HEK293T (cell line): ENCODE measurements at regions not wholly inside any gene's neighbourhood (a gene's known extent, or its start where the extent isn't known, plus 50 kb on each side); places are given as distances from the start of the nearest gene placed in this dataset.

Source experiments
- BHLHE40 ChIP-seq: fragments of 450-650 bp; IDR thresholded peaks from 2 replicates; pipeline ENCODE4 v1.6.1; 2016; ENCODE audit warnings: mild to moderate bottlenecking, moderate library complexity, borderline replicate concordance
- CTBP1 ChIP-seq: fragments of 450-650 bp; IDR thresholded peaks from 2 replicates; pipeline ENCODE4 v1.6.1; 2016; ENCODE audit warnings: borderline replicate concordance
- ELF4 ChIP-seq: fragments of 450-650 bp; IDR thresholded peaks from 2 replicates; pipeline ENCODE4 v1.6.1; 2017; ENCODE audit warnings: antibody characterized with exemption
- FOXA1 ChIP-seq: fragments of 450-650 bp; IDR thresholded peaks from 2 replicates; pipeline ENCODE4 v1.6.1; 2016; ENCODE audit warnings: mild to moderate bottlenecking
- FOXK2 ChIP-seq: fragments of 450-650 bp; IDR thresholded peaks from 2 replicates; pipeline ENCODE4 v1.6.1; 2016; ENCODE audit warnings: mild to moderate bottlenecking
- FOXM1 ChIP-seq: fragments of 450-650 bp; IDR thresholded peaks from 2 replicates; pipeline ENCODE4 v1.6.1; 2017; ENCODE audit warnings: mild to moderate bottlenecking, borderline replicate concordance
- HDGF ChIP-seq: fragments of 450-650 bp; IDR thresholded peaks from 2 replicates; pipeline ENCODE4 v1.6.1; 2017; ENCODE audit warnings: antibody characterized with exemption, borderline replicate concordance
- L3MBTL2 ChIP-seq: fragments of 450-650 bp; conservative IDR thresholded peaks from 2 replicates; pipeline ENCODE4 v1.6.1; 2016; ENCODE audit warnings: mild to moderate bottlenecking
- LEF1 ChIP-seq: fragments of 450-650 bp; IDR thresholded peaks from 2 replicates; pipeline ENCODE4 v1.6.1; 2017; ENCODE audit warnings: mild to moderate bottlenecking, borderline replicate concordance
- NFRKB ChIP-seq: fragments of 450-650 bp; IDR thresholded peaks from 2 replicates; pipeline ENCODE4 v1.6.1; 2016; ENCODE audit warnings: mild to moderate bottlenecking, moderate library complexity
- SP1 ChIP-seq: fragments of 450-650 bp; IDR thresholded peaks from 2 replicates; pipeline ENCODE4 v1.6.1; 2017
- ZNF384 ChIP-seq: fragments of 450-650 bp; IDR thresholded peaks from 2 replicates; pipeline ENCODE4 v1.6.1; 2016

GRCh38 chr22:46062971-46063631 lies 86.1 kb upstream of the WNT7B start:
- TF ChIP-seq ZNF384 (no peak), LEF1 (no peak), HDGF (no peak), BHLHE40 (no peak), FOXM1 (no peak), NFRKB (no peak), SP1 (no peak), FOXK2 (no peak), ELF4 (no peak), L3MBTL2 (no peak), FOXA1 (no peak), CTBP1 (no peak)
